Activated T-helper 1 cell treated with Interleukin-2 at 50 U/mL for 16 hours (primary cell): ENCODE measurements at regions not wholly inside any gene's neighbourhood (a gene's known extent, or its start where the extent isn't known, plus 50 kb on each side); places are given as distances from the start of the nearest gene placed in this dataset.

ENCODE experiments used
- DNase-seq: peaks from one replicate; pipeline ENCODE4 v3.0.0-alpha.2; 2020; ENCODE audit warnings: low read depth

DNA sequence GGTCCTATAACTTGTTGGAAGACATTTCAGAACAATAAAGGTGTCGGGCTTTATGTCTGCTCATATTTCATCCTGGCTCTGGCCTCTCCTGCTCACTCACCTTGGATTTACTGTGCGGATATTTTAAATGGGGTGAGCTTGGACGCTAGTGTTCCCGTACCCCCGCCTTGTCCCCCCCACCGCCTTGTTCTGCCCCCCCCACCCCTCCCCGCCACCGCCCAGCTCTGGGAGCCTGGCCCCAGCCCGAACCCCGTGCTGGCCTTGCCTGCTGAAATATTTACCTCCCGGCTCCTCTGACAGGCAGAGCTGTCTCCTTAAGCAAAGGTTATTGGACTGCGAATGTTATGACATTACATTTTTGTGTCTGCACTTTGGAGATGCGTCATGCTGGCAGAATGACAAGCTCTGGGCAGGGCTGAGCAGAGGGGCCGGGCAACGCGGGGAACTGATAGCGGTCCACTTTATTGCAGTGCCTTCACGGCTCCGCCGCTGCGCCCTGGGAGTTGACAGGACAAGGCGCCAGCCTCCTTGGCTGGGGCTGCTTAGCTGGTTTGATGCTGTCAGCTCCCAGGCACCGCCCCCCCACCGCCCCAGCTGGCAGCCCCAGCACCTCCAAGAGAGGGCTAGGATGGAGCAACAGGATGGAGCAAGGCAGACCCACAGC, 222.5 kb upstream of the GSE1 start:
- DNase-seq: no peak

DNA sequence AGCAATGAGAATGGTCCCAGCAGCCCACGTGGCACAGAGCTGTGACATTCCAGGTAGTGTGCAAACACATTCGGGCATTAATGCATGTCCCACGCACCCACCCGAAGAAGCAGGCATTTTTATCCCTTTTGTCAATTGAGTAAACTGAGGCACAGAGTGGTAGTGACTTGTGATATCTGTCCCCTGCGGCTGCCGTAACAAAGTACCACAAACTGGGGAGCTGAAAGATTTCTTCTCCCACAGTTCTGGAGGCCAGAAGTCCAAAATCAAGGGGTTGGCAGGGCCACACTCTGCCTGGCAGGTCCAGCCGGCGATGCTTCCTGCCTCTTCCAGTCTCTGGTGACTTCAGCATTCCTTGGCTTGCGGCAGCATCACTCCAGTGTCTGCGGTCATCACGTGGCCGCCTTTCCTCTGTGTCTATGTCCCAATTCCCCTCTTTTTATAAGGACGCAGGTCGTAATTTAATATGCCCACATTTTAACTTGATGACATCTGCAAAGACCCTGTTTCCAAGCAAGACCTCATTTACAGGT, 221.9 kb upstream of the GSE1 start:
- DNase-seq: no peak

DNA sequence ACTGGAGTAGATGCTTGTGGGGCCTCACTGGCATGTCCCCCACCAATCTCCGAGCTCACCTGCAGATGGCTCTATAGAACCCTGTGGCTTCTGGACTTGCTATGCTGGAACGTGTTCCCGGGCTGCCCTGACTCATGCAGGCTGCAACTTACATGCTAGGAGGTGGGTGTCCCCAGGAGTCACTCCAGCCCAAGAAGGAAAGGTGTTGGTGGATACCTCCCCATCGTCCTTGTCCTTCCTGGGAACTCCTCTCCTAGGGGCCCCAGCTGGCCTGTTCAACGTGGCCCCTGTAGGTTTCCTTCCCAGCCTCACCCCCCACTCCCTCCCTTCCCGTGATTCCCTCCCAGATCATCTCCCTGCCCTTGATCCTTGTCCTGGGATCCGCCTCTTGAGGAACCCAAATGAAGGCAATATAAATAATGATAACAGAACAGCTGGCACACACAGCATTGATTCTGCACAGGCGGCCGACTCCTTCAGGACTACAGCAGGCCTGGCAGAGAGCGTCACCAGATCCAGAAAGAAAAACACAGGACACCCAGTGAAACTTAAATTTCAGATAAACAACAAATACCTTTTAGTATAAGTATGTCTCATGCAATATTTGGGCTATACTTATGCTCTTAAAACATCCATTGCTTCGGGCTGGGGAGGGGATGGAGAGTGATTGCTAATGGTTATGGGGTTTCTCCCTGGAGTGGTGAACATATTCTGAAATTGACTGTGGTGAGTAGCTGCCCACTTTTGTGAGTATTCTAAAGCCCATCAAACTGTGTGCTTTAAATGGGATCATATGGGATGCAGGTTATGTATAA, 221.1 kb upstream of the GSE1 start:
- no peak for DNase-seq

DNA sequence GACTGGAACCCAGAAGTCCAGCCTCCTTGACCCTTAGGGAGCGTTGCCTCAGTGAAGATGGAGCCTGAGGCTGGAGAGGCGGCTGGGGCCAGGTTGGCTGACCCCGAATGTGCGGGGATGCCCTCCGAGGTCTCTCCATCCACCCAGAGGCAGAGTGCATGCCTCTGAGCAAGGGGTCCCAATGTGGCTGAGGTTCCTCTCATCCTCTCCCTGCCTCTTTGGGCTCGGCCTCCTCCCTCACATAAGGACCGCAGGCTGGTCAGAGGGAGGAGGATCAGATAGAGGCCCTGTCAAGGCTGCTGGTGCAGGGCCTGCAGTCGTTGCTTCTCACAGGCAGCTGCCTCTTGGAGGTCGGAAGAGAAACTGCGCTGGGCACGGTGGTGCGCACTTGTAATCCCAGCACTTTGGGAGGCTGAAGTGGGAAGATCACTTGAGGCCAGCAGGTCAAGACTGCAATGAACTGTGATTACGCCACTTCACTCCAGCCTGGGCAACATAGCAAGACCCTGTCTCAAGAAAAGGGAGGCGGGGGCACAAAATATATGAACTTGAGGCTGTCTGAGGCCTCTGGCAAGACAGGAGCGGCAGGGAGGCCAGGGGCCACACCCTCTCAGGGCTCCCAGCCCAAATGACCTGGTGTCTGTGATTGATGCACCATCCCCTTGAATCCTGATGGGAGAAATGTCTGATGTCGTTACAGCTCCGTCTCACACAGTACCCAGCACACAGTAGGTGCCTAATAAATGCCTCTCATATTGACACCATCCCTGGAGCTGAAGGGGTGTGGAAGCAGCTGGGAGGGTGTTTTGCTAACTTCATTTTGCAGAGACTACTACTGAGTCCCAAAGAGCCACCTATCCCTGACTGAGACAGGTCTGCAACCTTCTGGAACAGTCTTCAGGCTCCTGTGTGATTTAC, 220.1 kb upstream of the GSE1 start:
- no peak for DNase-seq

DNA sequence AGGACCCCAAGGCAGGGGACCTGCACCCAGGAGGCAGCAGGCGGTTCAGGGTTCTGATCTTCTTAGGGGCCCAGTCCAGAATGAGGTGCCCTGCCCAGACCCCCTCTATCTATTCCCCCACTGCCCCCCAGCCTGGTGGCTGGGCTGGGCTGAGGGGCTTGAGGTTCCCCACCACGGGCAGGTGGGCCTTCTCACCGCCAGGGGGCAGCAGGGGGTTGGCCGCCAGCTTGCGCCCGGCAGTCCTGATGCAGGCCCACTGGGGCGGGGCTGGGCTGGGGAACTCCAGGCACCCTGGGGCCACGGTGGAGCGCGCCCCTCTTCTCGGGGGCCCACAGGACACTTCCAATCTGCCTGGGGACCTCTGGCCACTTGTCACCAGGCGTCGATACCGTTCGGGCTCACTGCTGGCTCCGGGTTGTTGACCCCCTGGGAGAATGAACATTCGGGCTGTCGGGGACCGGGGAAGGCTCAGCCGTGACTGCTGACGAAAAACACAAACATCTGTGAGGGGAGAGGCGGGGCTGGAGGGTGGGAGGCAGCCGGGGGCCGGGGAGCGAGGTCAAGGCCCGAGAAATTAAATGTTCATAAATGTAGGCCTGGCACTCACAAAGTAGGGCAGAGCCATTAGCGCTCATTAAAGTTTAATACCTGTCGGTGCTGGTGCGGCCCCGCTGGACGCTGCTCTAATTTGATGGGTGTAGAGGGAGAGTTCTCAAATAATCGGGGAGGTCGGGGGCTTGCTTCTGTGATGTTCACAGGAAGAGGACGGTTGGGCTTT, 219.3 kb upstream of the GSE1 start:
- DNase-seq: peak; percentile 49

DNA sequence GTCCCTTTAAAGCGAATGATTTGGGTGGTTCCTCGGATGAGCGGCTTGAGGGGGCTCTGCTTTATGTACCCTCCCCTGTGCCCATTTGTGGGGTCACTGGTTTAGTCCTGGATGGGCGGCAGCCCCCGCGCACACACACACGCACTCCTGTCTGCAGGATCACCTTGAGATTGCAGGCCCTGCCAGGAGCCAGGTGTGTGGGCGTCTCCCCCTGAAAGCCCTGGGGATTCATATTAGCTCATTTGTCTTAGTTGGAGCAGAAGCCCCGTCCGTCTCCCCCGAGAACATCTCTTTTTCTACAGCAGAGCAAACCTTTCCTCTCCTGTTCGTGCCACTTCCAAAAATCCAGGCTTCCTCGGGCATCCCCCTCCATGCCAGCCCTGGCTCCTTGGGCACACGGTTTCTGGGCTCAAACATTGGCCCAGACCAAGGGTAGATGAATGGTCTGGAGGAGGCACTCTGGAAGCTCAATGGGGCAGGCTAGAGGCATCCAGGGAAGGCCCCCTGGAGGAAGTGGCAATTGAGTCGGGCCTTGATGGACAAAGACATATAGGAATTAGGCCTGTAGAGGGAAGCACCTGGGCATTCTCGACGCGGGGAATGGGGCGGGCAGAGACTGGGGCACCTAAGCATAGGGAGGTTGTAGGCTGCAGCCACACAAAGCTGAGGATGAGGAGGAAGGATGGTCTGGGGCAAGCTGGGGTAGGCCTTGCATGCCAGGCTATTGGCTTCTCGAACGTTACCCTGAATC, 218.5 kb upstream of the GSE1 start:
- no peak for DNase-seq

DNA sequence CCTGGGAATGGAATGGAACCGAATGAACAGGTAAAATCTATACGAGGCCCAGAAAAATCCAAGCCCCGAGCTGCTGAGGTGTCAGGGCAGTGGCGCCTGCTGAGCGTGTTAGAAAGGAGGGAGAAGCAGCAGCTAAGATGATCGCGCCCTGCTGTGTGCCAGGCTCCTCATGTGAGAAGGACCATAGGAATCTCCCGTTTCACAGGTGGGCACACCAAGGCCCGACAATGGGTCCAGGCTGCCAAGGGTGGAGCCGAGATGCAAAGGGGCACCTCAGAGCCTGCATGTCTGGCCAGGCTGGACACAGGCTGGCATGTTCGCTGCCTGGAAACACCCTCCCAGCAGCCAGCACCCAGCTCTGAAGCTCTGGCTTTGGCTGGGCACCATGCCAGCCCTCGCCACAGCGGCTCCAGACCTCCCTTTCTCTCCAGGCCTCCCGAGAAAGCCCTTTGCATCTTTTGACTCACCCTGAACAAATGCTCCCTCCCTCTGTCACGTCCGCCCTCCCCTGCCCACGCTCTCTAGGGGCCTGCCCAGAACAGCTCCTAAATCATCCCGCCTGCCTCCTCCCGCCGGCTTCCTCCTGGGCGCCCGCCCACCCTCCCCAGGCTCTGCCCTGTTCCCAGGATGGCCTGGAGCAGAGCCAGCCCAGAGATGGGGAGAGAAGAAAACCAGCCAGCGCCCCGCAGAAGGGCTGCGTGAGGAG, 217.8 kb upstream of the GSE1 start:
- no peak for DNase-seq

DNA sequence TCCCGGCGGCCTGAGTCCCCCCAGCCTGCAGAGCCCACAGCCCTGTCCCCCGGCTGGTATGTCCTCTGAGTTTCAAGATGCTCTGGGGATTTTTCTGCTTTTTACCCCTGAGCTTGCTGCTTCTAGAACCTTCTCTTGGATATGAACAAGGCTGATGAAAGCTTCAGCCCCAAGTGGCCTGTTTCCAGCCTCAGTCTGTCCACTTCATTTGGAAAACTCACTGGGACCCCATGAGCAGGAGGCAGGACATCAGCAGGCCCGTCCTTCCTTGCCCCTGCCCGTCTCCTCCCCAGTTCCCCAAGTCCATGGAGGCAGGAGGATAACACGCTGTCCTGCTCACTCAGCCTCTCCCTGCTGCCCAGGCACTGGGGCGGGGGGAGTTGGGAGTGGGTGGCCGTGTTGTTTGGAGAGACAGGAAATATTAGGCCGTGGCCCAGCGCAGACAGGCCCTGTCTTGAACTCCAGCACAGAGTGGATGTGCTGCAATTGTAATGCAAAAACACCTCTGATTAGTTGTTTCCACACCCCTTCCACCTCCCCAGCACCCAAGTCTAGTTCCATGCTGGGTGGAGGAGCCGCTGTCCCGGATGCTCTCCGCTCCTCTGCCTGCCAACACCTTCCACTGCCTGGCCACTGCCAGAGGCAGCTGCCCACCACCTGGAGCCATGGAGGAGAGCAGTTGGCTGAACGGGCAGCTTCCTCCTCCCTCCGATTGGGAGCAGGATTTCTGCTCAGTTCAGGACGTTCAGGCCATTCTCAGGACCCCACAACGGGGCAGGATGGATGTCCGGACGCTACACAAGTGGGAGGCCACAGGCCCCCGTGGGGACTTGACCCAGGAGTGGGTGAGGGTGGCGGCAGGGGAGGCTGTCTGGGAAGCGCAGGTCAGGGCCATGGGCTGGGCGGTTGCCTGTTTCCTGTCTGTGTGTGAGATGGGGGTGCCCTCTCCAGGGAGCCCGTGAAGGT, 216.9 kb upstream of the GSE1 start:
- DNase-seq: no peak

DNA sequence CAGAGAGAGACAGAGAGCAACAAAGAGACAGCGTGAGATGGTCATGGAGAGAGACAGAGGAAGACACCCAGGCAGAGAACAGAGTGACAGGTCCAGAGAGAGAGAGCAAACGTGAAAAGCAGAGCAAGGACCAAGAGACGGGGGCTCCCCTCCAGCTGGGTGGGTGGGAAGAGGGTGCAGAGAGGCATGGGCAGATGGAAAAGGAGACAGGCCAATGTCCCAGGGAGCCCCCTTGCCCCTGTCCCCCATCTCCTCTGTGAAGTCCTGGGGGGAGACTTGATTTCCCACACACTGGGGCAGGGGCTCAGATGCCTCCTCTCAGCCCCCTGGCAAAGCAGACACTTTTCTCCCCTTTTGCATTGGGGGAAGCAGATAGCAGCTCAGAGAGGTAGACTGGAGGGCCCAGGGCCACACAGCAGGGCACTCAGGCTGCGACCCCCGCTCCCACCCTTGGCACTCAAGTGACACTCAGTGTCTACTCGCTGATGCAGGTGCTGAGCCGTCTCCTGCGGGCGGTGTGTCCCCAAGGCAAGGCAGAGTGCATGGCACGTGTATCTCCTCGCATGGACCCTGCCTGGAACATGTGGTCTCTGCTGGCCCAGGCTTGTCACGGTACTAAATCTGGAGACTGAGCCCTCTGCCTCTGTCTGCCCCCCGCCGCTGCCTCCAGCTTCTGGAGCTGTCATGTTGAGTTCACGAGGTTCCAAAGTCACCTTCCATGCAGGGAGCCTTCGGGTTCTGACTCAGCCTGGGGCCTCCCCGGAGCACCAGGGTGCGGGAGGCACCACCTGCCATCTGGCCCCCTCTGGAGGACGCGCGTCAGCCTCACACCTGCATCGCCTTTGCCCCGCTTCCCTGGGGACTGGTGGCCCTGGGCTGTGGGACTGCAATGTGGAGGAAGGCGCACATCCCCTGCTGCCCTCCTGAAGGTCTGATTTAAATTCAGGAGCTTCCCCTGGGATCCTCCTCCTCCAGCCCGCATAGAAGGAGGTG, 215.9 kb upstream of the GSE1 start:
- DNase-seq: no peak

DNA sequence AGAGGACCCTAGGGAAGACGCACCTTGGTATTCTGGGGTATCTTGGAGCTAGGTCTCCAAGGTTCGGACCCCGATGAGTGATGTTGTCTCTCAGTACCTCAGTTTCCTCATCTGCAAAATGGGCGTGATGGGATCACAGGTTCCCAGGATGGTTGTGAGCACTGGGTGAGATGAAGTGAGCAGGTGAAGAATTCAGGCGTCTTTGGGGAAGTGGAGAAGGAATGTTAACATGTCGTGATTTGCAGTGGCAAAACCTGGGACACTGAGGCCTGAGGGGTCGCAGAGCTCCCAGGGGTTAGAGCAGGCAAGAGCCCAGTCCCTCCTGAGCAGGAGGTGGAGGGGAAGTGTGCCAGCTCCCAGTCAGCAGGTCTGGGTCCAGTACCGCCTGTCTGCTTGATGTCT, 215.1 kb upstream of the GSE1 start:
- DNase-seq: no peak

DNA sequence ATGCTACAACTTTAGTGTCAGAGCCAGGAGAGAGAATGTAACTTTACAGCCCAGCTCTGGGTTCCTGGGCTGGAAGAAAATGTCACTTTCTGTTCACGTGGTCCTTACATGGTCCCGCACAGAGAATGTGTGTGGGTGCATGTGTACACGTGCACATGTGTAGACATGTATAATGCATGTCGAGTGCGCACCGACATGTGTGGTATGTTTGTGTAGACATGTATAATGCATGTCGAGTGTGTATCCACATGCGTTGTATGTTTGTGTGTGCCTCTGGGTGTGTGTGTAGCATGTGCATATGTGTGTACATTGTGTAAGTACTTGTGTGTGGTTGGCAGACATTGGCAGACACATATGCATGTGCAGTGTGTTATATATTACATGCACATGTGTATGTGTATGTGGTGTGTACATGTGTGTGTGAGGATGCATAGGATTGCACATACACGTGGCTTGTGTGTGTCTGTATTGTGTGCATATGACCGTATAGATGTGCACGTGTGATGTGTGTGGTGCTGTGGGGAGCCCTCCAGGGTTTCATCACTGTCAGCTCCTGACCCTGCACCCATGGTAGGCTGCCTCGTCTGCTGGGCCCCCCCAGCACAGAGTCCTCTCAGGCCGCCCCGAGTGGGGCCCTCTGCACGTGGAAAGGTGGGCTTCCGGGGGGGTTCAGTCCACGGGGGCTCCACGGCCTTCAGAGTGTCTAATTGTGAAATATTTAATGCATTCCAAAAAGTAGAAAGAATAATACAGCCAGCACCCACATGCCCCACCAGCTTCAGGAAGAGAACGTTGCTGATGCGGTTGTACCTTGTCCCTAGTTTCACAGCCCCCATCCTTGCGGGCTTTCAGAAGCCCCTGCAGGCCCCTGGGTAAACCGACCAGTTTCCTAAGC, 214.2 kb upstream of the GSE1 start:
- DNase-seq: no peak

DNA sequence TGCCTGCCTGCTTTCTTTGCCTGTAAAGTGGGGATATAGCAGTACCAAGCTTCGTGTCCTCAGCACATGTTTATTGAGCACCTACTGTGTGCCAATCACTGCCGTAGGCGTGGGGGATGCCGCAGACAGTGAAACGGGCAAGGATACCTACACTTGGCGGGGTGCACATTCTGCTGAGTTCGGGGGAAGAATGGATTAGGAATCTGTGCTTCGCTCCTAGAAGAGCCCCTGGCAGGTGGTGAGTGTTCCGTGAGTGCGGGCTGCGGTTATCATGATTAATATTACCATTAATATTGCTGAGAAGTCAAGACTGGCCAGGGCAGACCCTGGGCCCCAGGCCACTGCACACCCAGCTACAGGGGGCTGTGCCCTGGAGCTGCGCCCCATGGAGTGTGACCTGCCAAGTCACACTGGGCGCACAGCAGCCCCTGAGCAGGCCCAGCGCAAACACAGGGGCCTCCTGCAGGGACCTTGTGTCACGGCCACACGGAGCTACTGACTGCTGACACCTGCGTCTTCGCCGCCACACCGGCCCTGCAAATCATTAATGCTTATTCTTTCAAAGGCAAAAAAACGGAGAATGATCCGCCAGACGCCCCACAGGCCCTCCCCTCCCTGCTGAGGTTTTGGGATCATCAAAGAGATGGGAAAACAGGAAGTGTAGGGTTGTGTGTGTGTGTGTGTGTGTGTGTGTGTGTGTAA, 213.4 kb upstream of the GSE1 start:
- no peak for DNase-seq

DNA sequence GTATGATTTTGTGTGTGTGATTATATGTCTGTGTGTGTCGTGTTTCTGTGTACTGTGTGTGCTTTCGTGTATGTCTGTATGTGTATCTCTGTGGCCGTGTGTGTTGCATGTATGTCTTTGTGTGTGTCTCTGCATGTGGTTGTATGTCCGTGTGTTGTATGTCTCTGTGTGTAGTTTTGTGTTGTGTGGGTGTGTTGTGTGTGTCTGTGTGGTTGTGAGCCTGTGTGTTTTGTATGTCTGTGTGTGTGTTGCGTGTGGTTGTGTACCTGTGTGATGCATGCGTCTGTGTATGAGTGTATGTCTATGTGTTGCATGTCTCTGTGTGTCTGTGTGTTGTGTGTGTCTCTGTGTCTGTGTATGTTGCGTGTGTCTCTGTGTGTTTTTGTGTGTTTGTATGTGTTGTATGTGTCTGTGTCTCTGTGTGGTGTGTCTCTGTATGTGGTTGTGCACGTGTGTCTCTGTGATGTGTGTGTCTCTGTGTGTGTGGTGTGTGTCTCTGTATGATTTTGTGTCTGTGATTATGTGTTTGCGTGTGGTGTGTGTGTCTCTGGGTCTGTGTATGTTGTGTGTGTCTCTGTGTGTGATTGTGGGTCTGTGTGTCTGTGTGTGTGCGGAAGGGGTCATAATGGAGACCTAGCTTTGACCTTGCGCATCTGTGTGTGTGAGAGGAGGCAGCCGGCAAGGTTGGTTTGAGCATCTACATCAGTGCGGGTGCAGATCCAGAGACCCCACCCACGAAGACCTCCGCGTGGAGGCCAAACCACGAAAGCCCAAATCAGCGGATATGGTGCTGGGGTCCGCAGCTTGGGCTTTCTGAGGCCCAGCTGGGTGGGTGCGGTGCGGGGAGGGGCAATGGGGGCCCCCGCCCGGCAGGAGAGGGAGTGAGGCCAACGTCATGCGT, 212.6 kb upstream of the GSE1 start:
- DNase-seq: no peak

DNA sequence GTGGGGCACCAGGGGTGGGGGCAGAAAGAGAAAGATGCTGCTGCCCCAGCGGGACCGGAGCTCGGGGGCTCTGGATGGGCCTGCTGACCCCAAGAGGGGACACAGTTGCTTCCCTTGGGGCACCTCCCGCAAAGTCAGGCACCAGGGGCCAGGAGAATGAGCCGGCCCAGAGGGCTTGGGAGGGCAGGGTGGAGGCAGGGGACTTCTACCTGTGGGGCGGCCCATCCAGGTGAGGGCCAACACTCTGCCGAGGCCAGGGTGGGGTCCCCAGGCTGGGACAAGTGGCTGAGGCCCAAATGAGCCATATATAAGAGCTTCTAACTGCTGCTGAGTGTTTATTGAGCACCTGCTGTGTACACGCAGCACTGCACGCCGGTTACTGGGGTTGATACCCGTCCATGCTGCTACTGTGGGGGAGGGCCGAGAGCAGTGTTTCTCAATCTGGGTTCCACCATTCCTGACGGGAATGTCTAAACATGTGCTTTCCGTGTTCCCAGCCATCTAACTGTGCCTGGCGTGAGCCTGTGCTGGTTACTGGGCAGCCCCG, 211.7 kb upstream of the GSE1 start:
- DNase-seq: no peak
